GM23248 (cell line): ENCODE measurements at regions not wholly inside any gene's neighbourhood (a gene's known extent, or its start where the extent isn't known, plus 50 kb on each side); places are given as distances from the start of the nearest gene placed in this dataset.

Experiments
- EZH2 ChIP-seq: fragments of 200-600 bp; sonication (generic); IDR thresholded peaks from 2 replicates; pipeline ENCODE4 v1.6.1; 2018; ENCODE audit warnings: antibody characterized with exemption, mild to moderate bottlenecking; ENCODE audit not compliant: insufficient read depth, poor library complexity, severe bottlenecking
- EZH2phosphoT487 ChIP-seq: fragments of 200-600 bp; sonication (generic); IDR thresholded peaks from 2 replicates; pipeline ENCODE4 v1.6.1; 2018; ENCODE audit warnings: antibody characterized with exemption, moderate library complexity, mild to moderate bottlenecking, low read depth; ENCODE audit not compliant: insufficient read depth

DNA sequence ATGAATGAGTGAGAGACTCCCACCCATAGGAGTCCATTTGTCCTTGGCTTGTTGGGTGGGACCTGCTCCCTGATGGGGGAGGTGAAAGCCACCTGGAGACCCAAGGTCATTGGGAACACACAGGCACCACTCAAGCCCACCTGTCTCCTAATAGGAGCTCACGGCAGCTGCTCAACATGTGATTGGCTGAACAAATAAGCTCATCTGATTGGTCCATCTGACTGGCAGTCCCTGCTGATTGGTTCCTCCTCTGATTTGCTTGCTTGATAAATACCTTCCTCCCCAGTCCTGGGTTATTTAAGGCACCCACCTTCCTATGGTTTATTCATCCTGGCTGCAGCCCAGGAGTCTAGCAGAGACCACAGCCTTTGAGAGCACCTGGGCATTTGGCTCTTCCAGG, 502.9 kb downstream of the PTPRU start:
- TF ChIP-seq EZH2 (no peak), EZH2phosphoT487 (no peak)
